GM18951 (cell line): ENCODE measurements at regions not wholly inside any gene's neighbourhood (a gene's known extent, or its start where the extent isn't known, plus 50 kb on each side); places are given as distances from the start of the nearest gene placed in this dataset.
"Not testable (repeated sequence)": the region's sequence is repeated elsewhere in the genome, so short reads cannot be mapped to it uniquely, and the experiment has no call there.

Experiments used
- POLR2A ChIP-seq: IDR thresholded peaks from 4 replicates; pipeline ENCODE4 v1.6.1; 2011; ENCODE audit warnings: mild to moderate bottlenecking; ENCODE audit not compliant: insufficient read length, insufficient read depth; ENCODE audit errors: extremely low read depth
- in situ Hi-C: fragments of 300-500 bp; cut with MboI; formaldehyde crosslinking; loops from one replicate; pipeline ENCODE4 v1.12.0; 2022; ENCODE audit warnings: low sequenced_read_pairs, mixed read lengths, inconsistent platforms; ENCODE audit not compliant: unreplicated experiment

DNA sequence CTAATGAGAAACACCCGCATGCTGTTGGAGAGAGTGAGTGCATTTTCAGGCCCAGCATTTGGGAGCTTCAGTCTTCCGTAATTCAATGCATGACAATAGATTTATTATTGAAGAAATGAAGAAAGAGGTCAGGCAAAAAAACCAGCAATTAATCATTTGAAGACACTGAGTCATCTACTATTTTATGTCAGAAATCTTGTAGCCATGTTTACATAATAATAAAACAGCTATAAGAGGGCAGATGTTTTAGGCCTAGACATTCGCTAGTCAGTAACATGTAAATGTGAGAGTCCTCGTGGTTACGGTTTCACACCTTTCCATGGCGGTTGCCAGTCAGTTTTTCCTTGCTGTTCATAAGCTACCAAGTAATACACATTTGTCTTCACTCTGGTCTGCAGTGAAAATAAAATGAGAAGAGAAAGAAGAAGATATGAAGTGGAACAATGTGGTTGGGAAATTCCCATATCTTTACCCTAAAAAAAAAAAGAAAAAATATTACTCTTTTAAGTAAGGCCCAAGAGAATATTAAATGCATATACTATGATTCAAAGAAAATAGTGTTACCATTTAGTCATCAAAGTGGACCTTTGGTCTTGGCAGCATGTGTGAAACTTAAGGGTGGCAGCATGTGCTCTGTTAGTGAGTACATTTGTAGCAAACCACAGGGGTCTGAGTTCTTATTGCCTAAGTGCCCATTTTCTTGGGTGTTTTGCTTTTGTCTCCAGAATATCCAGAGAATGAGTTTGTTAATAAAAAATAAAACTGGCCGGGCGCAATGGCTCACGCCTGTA lies 140.5 kb upstream of the TBL1XR1 start:
- in situ Hi-C loops, result no loop called here
- no peak for TF ChIP-seq POLR2A

DNA sequence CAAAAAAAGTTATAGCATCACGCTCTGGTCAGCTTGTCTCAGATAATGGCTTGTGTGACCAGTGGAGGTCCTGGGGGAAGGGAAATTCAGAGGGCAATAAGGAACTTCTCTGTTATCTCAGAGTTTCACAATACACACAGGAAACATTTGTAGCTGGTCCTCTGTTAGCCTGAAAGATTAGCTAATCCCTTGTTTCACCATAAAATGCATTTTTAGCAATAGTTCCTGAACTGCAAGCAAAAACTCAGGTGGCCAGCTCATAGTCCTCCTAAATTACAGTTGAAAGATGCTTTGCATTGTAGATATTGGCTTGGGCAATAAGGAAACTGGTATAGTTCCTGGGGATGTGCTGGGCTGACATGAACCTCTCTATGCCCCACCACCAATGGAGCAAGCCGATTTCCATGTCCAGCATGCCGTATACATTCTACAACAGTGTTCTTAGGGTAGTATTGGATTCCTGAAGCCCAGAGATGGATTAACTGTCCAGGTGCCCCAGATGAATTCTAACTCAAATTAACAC lies 141.5 kb upstream of the TBL1XR1 start:
- in situ Hi-C loops, result no loop called here

GRCh38 chr3:177339220-177339703 lies 142.0 kb upstream of the TBL1XR1 start:
- in situ Hi-C loops, result not testable (repeated sequence)

More for the DNA sequence above, 141.5 kb upstream of the TBL1XR1 start:
- no peak for TF ChIP-seq POLR2A

DNA sequence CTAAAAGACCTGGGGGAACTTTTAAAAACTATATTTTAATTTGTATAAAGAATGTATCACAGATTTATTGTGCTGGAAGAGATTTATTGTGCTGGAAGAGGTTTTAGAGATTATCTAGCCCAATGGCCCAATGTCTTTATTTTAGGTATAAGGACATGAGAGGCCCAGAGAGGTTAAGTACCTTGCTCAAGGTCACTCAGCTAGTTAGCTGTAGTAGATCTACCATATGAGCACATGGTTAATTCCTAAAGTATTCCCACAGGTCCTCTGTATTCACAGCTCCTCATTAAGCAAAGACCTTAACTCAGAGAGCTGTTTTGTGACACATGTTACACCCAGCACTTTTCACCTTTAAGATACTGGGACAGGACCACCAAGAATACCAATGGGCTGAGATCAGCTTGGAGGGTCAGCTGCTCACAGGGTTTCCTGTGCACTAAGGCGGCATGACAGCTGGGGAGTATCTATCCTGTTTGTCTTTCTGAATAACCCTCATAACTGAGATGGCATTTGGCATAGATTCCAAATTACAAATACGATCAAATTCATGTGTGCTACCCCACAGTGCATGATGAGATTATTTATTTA lies 143.1 kb upstream of the TBL1XR1 start:
- in situ Hi-C loops, result no loop called here
- no peak for TF ChIP-seq POLR2A

- in situ Hi-C loops, result no loop called here
These were observed 144.6 kb upstream of the TBL1XR1 start for GRCh38 chr3:177341736-177342419.

DNA sequence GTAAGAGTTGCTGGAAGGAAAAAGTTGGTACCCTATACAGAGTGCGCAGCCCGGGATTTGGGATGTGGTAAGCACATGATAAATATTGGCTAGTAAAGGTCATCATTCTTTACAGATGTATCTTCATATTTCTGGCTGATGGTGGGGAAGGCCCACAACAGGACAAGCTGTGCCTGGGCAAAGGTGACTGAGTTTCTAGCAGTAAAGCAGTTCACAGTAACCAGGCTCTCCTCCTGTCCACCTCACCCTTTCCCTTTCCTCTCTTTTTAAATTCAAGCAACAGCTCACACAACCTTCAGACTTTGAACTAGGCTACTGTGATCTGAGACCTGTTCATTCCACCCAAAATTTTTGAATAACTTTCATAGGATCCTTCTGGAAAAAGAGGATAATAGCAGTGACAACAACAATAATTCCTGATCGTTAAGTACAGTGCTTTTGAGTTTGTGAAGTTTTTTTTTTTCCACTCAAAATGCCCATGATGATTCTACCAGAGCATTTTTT lies 145.9 kb upstream of the TBL1XR1 start:
- in situ Hi-C loops, result no loop called here
- no peak for TF ChIP-seq POLR2A

More at GRCh38 chr3:177341736-177342419, 144.6 kb upstream of the TBL1XR1 start:
- no peak for TF ChIP-seq POLR2A

- in situ Hi-C loops, result no loop called here
These were observed 148.0 kb upstream of the TBL1XR1 start for GRCh38 chr3:177345049-177345972.

GRCh38 chr3:177345973-177346503 lies 148.8 kb upstream of the TBL1XR1 start:
- no peak for TF ChIP-seq POLR2A
- in situ Hi-C loops, result no loop called here

More at GRCh38 chr3:177345049-177345972, 148.0 kb upstream of the TBL1XR1 start:
- TF ChIP-seq POLR2A, result no peak

DNA sequence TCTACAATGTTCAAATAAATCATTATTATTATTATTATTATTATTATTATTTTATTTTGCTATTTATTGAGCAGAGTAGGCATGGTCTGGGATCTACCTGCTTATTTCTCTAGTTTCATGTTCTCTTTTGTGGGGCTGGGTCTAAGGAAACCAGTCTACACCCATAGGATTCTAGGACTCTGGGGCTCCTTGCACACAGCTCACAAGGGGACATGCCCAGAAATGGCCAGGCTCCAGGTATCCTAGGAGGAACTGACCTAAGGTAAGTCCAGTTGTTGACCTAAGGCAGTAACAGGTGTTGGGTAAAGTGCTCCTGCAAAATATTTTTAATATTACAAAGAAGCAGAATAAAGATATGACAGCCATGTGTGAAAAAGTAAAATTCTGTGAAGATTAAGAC lies 149.6 kb upstream of the TBL1XR1 start:
- TF ChIP-seq POLR2A, result no peak
- in situ Hi-C loops, result no loop called here

- in situ Hi-C loops, result no loop called here
- no peak for TF ChIP-seq POLR2A
These were observed 150.3 kb upstream of the TBL1XR1 start for GRCh38 chr3:177347611-177348010.

GRCh38 chr3:177348974-177349373 lies 151.7 kb upstream of the TBL1XR1 start:
- no peak for TF ChIP-seq POLR2A
- in situ Hi-C loops, result no loop called here

GRCh38 chr3:177349384-177349783 lies 152.1 kb upstream of the TBL1XR1 start:
- TF ChIP-seq POLR2A, result no peak
- in situ Hi-C loops, result no loop called here
